ENCODE measurements at regions not wholly inside any gene's neighbourhood (a gene's known extent, or its start where the extent isn't known, plus 50 kb on each side); places are given as distances from the start of the nearest gene placed in this dataset.

DNA sequence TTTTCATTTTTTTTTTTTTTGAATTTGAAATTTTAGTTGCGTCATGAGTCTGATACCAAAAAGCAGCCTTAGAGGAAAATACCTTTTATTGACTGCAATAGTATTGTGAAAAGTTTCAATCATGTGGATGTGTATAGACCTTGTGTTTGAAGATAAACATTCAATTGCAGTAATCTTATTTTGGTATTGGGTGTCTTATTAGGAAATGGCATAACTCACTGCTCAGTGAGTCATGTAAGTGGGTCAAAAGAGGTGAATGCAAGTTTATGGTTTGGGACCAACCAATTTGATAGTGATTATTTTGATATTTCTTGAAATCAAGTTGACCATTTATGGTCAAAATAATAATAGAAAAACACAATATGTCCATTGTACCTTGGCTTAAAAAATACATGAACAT is 627.8 kb upstream of the SLIT2 start:
- TF ChIP-seq TAF1 (IDR thresholded peaks at IDR 0.05; ENCODE audit: borderline replicate concordance, insufficient read depth, low read length) (no peak), POLR2AphosphoS5 (IDR thresholded peaks at IDR 0.05; ENCODE audit: low read depth, low read length) (no peak), FOXP2 (optimal IDR thresholded peaks at IDR 0.05; ENCODE audit: borderline replicate concordance, extremely low read depth, extremely low read length, insufficient read depth) (no peak), SIN3A (IDR thresholded peaks at IDR 0.05; ENCODE audit: borderline replicate concordance, insufficient read depth, low read length) (no peak)
- TF ChIP-seq, protein P1, sequence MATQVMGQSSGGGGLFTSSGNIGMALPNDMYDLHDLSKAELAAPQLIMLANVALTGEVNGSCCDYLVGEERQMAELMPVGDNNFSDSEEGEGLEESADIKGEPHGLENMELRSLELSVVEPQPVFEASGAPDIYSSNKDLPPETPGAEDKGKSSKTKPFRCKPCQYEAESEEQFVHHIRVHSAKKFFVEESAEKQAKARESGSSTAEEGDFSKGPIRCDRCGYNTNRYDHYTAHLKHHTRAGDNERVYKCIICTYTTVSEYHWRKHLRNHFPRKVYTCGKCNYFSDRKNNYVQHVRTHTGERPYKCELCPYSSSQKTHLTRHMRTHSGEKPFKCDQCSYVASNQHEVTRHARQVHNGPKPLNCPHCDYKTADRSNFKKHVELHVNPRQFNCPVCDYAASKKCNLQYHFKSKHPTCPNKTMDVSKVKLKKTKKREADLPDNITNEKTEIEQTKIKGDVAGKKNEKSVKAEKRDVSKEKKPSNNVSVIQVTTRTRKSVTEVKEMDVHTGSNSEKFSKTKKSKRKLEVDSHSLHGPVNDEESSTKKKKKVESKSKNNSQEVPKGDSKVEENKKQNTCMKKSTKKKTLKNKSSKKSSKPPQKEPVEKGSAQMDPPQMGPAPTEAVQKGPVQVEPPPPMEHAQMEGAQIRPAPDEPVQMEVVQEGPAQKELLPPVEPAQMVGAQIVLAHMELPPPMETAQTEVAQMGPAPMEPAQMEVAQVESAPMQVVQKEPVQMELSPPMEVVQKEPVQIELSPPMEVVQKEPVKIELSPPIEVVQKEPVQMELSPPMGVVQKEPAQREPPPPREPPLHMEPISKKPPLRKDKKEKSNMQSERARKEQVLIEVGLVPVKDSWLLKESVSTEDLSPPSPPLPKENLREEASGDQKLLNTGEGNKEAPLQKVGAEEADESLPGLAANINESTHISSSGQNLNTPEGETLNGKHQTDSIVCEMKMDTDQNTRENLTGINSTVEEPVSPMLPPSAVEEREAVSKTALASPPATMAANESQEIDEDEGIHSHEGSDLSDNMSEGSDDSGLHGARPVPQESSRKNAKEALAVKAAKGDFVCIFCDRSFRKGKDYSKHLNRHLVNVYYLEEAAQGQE (IDR thresholded peaks at IDR 0.05; ENCODE audit: insufficient read depth in 1 of 2, low read depth in 2 of 2, low read length in 2 of 2) = no peak

DNA sequence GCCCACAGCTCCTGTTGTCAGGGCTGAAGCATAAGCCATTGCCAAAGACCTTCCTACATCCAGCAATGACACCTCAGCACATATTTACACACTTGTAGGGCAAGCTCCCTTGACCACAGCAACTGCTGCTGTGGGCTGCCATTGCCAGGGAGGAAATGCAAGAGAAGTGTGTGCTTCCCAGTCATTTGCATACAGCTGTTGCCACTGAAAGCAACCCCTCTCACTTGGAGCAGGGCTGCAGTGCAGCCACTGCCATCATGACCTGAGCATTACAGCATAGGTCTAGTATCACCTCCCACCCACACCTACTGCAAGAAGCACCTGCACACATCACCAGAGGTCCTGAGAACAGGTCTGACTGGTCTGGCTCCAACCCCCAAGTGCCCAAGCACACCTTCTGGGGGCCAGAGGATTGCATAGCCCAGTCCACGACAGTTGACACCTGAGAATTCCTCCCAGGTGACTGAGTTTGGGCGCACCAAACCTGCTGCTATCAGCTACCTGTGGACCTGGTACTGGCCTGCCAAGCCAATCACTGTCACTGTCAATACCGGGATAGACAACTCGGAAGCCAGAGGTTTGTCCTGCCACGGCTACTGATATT is 636.5 kb upstream of the SLIT2 start:
- TF ChIP-seq POLR2AphosphoS5 (IDR thresholded peaks at IDR 0.05; ENCODE audit: low read depth, low read length) = no peak
- TF ChIP-seq SIN3A (IDR thresholded peaks at IDR 0.05; ENCODE audit: borderline replicate concordance, insufficient read depth, low read length) = no peak
- TF ChIP-seq, protein P1 (IDR thresholded peaks at IDR 0.05; ENCODE audit: insufficient read depth in 1 of 2, low read depth in 2 of 2, low read length in 2 of 2) = no peak

DNA sequence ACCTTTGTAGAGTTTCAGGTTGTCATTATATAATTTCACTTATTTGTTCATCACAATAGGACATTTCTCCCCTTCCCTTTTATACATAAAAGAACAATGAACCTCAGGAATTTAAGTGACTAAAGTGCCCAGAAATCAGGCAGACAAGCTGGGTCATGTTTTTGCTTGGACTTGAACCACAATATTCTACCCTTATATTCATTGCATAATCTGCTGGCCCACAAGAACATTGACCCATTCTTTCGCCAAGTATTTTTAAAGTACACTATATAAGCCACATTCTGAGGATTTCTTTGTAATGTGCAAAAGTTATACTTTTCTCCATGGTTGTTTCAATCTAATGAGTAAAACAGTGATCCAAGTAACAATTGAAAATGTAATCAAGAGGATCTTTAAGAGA is 637.5 kb upstream of the SLIT2 start:
- TF ChIP-seq POLR2AphosphoS5 (IDR thresholded peaks at IDR 0.05; ENCODE audit: low read depth, low read length) (no peak), TAF1 (IDR thresholded peaks at IDR 0.05; ENCODE audit: borderline replicate concordance, insufficient read depth, low read length) (no peak), FOXP2 (optimal IDR thresholded peaks at IDR 0.05; ENCODE audit: borderline replicate concordance, extremely low read depth, extremely low read length, insufficient read depth) (no peak), SIN3A (IDR thresholded peaks at IDR 0.05; ENCODE audit: borderline replicate concordance, insufficient read depth, low read length) (no peak)
- TF ChIP-seq, protein P1 (IDR thresholded peaks at IDR 0.05; ENCODE audit: insufficient read depth in 1 of 2, low read depth in 2 of 2, low read length in 2 of 2) = no peak

DNA sequence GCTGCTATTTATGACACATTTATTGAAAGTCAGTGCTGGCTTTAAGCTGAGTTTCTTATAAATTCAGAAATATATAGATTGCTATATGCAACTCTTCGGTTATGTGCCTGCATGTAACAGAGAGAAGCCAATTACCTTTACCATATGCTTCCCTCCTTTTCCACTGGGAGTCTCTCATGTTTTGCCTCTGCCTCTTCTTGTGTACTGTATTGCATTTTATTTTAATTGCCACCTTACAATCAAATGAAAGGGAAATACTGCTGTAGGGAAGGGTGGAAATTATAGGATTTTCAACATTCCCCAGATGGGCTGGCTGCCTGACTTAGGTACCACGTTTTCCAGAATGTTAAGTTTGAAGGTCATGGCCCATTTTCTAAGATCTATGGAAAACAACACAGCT is 655.4 kb upstream of the SLIT2 start:
- TF ChIP-seq SIN3A (IDR thresholded peaks at IDR 0.05; ENCODE audit: borderline replicate concordance, insufficient read depth, low read length) = no peak
- TF ChIP-seq TAF1 (IDR thresholded peaks at IDR 0.05; ENCODE audit: borderline replicate concordance, insufficient read depth, low read length) = no peak
- TF ChIP-seq POLR2AphosphoS5 (IDR thresholded peaks at IDR 0.05; ENCODE audit: low read depth, low read length) = no peak
- TF ChIP-seq FOXP2 (optimal IDR thresholded peaks at IDR 0.05; ENCODE audit: borderline replicate concordance, extremely low read depth, extremely low read length, insufficient read depth) = no peak
- TF ChIP-seq, protein P1 (IDR thresholded peaks at IDR 0.05; ENCODE audit: insufficient read depth in 1 of 2, low read depth in 2 of 2, low read length in 2 of 2) = no peak

DNA sequence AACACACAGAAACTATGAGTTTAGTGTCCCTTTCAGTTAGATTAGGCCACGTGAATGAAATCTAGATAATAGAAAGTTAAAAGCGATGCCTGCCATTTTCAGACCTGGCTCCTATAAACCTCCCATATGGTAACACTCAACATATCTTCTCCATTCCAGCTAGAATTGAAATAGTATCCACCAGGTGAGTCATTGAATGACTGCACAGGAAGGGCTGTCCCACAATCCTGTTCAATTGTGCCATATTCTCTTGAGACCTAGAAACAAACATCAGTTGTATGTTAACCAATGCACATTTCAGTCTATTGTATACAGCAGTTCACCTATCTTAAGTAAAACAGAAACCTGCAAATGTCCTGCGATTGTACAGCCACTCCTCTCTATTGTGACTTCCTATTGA is 659.3 kb upstream of the SLIT2 start:
- no peak for TF ChIP-seq POLR2AphosphoS5 (IDR thresholded peaks at IDR 0.05; ENCODE audit: low read depth, low read length)
- TF ChIP-seq, protein P1 (IDR thresholded peaks at IDR 0.05; ENCODE audit: insufficient read depth in 1 of 2, low read depth in 2 of 2, low read length in 2 of 2) = no peak
- TF ChIP-seq TAF1 (IDR thresholded peaks at IDR 0.05; ENCODE audit: borderline replicate concordance, insufficient read depth, low read length) = no peak
- no peak for TF ChIP-seq FOXP2 (optimal IDR thresholded peaks at IDR 0.05; ENCODE audit: borderline replicate concordance, extremely low read depth, extremely low read length, insufficient read depth)
- TF ChIP-seq SIN3A (IDR thresholded peaks at IDR 0.05; ENCODE audit: borderline replicate concordance, insufficient read depth, low read length) = no peak

Data from PFSK-1 (cell line).